Kidney tubule cell (primary cell): ENCODE measurements at regions not wholly inside any gene's neighbourhood (a gene's known extent, or its start where the extent isn't known, plus 50 kb on each side); places are given as distances from the start of the nearest gene placed in this dataset.

Source experiments
- DNase-seq: peaks from one replicate; pipeline ENCODE4 v3.0.0-alpha.2; 2018; ENCODE audit warnings: low spot score

GRCh38 chr14:73780896-73781295 is 66.7 kb upstream of the PNMA1 start:
- no peak for DNase-seq

DNA sequence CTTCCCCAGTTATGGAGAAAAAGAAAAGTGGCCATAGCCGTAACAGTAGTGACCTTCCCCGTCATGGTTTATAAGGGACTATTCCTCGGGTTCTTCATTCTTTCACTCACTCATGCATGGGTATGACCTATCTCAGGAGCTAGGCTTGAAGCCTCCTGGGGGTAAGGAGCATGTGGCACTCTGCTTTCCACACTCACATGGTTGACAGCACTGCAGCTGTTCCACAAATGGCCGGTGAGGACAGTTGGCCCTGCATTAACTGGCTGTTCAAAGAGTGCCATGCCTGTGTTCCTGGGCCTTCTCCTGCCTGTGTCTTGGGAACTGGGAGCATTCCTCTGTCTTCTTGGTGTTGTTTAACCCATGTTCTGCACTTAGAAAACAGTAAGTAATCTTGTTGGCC is 66.2 kb upstream of the PNMA1 start:
- DNase-seq: no peak

DNA sequence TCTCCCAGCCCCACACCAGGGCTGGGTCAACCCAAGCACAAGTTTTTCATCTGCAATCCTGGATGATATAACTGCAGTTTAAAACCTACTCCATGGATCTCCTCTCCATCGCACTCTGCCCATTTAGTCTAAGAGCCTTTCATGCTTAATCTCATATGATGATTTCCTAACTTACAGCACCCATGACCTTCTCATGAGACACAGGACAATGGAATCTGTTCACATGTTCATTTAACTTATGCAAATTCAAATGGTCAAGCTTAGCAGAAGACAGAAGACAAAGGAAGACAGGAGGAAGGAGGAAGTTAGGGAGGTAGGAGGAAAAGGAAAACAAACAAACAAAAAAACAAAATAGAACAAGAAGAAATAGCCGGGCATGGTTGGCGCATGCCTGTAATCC is 64.6 kb upstream of the PNMA1 start:
- no peak for DNase-seq

DNA sequence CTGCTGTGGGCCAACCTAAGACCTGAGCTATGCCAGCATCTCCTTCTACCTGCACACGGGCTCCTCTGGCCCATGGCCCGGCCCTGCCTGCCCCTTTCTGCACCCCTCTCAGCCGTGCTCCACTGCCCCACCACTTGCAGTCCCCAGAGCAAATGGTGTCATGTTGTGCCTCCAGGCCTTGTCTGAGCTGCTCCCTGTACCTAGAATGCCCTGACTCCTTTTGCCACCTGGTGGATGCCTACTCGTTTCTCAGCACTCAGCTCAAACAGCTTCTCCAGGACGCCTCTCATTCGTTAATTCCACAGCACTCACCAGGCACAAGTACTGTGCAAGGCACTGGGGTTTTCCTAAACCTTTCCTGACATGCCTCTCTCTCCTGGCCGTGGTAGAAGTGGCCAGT is 63.2 kb upstream of the PNMA1 start:
- peak; percentile 29 for DNase-seq

- peak; percentile 22 for DNase-seq
Measured at GRCh38 chr14:73776194-73776537, 62.0 kb upstream of the PNMA1 start.

DNA sequence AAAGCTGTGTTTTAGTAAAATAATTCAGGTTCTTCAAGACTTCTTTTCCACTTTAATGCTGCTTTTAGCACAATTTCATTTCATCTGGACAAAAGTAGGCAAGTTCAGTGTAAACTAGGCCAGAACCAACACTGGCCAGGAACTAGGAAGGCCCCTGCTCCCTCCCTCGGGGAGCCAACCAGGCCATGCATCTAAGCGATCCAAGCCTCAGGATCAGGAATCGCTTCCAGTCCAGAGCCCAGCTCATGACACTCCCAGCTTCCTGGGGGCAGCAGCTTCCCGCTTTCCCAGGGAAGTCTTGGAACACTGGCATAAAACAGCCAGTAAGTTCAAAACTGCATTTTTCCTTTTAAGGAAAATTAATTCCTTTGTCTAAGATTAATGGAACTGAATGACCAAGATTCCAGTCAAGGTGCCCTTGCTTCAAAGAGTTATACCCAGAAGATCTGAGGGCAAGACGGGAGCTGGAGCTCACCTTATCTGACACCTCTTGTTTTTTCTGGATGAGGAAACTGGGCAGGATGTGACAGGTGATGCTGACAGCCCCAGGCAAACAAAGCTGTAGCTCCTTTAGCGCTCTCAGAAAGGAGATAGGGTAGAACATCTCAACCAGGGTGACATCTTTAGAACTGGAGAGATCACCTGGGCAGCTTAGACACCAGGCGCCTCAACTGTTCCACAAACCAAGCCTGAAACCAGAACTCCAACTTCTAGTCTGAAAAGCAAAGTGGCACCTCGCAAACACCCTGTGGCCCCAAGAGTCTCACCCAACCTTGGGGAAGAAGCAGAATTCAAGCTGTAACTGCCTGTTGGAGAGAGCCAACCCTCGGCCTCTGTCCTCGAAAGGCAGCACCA is 61.4 kb upstream of the PNMA1 start:
- no peak for DNase-seq

- no peak for DNase-seq
Measured at GRCh38 chr14:73774671-73775070, 60.5 kb upstream of the PNMA1 start.

DNA sequence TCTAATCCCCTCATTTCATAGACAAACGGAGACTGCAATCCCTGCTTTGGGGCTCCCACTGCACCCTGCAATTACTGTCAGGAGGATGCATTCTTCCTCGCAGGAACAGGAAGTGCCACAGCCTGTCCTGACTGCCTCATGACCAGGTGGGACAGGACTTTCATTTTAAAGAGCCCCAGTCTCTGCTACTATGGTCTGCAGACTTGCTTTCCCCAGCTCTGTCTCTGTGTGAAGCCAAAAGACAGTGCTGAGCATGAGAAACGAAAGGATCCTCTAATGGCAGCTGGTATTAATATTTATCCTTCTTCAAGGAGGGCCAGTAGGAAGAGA is 60.0 kb upstream of the PNMA1 start:
- no peak for DNase-seq

GRCh38 chr14:73773441-73774240 is 59.5 kb upstream of the PNMA1 start:
- DNase-seq: no peak

DNA sequence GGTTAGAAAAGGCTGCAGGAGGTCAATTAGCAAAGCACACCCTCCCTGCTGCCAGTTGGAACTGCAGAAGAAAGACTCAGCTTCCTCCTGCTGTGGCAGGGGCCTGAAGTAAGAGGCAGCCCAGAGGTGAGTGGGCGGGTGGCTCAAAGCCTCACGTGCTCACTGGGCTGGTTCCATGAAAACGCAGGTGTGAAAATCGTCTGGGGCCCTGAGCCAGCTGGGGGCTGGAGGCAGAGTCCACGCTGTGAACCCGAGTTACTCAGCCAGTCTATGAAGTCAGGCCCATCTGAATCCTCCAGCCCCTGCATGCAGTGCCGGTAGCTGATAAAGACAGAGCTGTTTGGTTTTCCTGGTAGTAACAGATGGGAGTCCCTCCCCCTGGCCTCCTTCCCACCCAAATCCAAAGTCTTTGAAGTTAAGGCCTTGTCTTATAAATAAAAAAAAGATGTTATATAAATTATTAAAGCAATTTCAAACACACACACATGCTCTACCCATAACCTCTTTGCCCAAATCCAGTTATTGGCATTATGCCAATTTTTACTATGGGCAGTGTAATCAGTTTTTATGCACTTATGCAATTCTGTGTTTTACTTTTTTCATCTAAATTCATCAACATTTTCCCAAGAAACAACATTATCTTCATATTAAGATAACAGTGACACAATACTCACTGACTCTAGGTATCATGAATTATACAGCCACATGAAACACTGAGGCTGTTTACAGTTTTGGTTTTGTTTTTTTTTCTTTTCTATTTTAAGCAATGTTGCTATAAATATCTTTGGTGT is 57.9 kb upstream of the PNMA1 start:
- peak; percentile 89 for DNase-seq

DNA sequence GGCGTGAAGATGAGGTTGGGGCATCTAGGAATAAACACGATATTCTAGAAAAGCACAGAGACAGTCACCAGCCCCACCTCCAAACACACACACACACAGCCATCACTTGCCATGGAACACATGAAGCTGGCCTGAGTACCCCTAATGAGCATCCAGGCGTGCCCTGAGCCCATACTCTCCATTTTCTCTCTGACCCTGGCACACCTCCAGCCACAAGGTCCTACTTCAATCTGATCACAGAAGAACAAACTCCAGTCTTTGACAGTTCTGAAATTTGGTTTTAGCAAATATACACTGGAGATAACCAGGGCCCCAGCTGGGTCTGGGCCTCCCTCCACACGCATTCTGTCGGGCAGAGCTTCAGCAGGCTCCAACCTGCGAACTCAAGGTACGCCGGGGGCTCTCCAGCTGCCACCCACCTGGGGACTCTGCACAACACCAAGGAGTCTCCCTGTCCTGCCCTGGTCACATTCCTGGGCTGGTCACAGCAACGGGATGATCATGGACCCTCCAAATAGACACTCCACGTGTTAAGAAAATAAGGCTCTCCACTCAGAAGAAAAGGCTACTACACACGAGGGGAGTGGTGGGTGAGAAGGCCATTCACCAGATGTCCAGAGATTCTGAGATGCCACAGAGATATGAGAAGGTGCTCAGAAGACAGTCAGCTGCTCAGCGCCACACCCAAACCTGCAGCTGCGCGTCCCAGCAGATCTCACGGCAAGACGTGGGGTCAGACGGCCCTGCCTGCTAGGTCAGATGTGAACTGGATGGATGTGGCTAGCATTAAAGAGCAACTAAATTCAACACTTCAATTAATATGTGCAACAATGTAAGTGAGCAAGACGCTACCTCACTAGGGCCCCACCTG is 57.0 kb upstream of the PNMA1 start:
- no peak for DNase-seq

GRCh38 chr14:73768107-73768506 is 53.9 kb upstream of the PNMA1 start:
- no peak for DNase-seq

DNA sequence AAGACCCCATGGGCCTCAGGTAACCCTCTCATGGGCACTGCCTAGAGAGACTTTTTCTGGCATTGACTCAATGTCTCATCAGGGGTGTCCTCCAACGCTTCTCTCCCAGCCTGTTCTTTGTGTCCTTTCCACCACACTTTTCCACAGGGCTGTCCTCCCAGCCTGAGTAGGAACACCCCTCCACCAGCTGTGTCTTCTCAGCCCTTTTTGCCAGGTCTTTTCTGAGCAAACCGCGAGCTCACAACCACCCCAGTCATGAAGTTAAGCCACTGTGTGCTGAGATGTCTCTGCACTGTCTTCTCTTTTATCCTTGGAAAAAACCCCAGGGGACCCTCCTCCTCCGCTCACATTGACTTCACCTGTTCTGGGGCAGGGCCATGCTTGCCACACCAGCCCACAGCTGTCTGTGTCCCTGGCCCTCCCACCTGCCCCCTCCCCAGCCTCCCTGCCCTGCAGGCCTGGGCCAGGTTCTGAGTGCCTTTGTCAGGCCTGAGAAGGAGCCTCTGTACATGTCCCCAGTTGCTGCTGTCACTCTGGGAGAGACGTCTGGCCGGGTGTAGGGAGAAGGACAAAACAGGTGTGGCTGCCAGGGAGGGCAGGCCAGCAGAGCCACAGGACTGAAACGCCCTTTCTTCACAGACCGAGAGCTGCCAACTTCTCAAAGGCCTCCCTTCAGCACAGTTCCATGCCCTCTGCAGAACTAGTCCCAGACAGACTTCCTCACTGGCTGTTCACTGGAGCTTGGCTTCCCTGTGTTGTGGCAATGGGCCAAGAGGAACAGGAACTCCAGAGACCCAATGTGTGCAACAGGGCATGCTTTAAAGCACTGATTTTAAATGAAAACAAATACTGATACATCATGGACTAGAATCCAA is 50.5 kb upstream of the PNMA1 start:
- peak; percentile 91 for DNase-seq
